ENCODE measurements at regions not wholly inside any gene's neighbourhood (a gene's known extent, or its start where the extent isn't known, plus 50 kb on each side); places are given as distances from the start of the nearest gene placed in this dataset.
A peak's percentile ranks its signal among the peaks of the same experiment; 100 is the strongest.

- BruUV-seq (replicated peaks) = no TSS peak
- POLR2A ChIA-PET (ENCODE audit: unreplicated experiment) = no interaction called here
Observed at GRCh38 chr16:75938818-75939217, 212.5 kb upstream of the CPHXL start.

More at GRCh38 chr16:75938818-75939217, 212.5 kb upstream of the CPHXL start:
- no CpG with 5 or more reads among the region's 8 CpGs for WGBS, 2 experiments (ENCODE audit: extremely low coverage in 2 of 2, insufficient read length in 1 of 2)
- Histone ChIP-seq H2BK5ac (ENCODE audit: low read depth, low read length, poor library complexity, severe bottlenecking) (no peak overlapping the region), H4K5ac (ENCODE audit: low read depth, low read length) (no peak overlapping the region), H3K56ac (ENCODE audit: extremely low read depth, insufficient read depth, low read length) (no peak overlapping the region), H2AFZ (replicated peaks; ENCODE audit: low read length, poor library complexity) (peak overlapping the region; percentile 76), H2BK20ac (ENCODE audit: low read depth, low read length) (peak overlapping the region; percentile 95), H3K4me1 (ENCODE audit: control insufficient read depth, insufficient read depth, low read length) (no peaks in the 10 kb centered on the region; the same call in 1 of the 2 replicates), H2BK15ac (ENCODE audit: low read depth, low read length) (peak overlapping the region; percentile 83; the same call in 1 of the 3 replicates), H2AK9ac (replicated peaks; ENCODE audit: low read depth, low read length, poor library complexity) (peak overlapping the region; percentile 45), H4K8ac (ENCODE audit: low read depth in 2 of 2, low read length in 2 of 2) (peak overlapping the region; percentile 4 to 34; a peak in 2 of 4 replicates), H2AK5ac (ENCODE audit: low read depth, low read length) (no peak overlapping the region), H3K9ac (ENCODE audit: low read depth, low read length) (no peak overlapping the region; the same call in 1 of the 2 replicates), H4K91ac (ENCODE audit: insufficient read depth, low read depth, low read length) (peak overlapping the region; percentile 44), H3K9me1 (ENCODE audit: insufficient read depth, low read length) (no peaks in the 10 kb centered on the region), H2BK120ac (ENCODE audit: low read depth, low read length) (peak overlapping the region; percentile 85), H3K14ac (replicated peaks; ENCODE audit: low read depth, low read length) (peak overlapping the region; percentile 69; the same call in 1 of the 2 replicates), H3K4me2 (ENCODE audit: low read depth, low read length) (no peak overlapping the region), H3K23ac (ENCODE audit: low read depth, low read length) (no peak overlapping the region), H3K27ac (ENCODE audit: insufficient read depth, low read length) (no peak overlapping the region), H3K9me3 (ENCODE audit: control insufficient read depth, insufficient read depth, low read length) (no peaks in the 10 kb centered on the region), H4K20me1 (ENCODE audit: insufficient read depth, low read length) (no peaks in the 10 kb centered on the region), H3K4ac (ENCODE audit: low read depth, low read length) (peak overlapping the region; percentile 42), H3K4me3 (ENCODE audit: insufficient read depth, low read depth, low read length) (no peak overlapping the region), H3K27me3 (ENCODE audit: control insufficient read depth, insufficient read depth, low read length) (no peaks in the 10 kb centered on the region), H3K79me1 (ENCODE audit: low read depth in 1 of 2, low read length in 2 of 2) (no peaks in the 10 kb centered on the region), H3K36me3 (ENCODE audit: control insufficient read depth, insufficient read depth, low read length) (no peaks in the 10 kb centered on the region), H3K18ac (ENCODE audit: low read depth, low read length) (peak overlapping the region; percentile 36; the same call in 1 of the 2 replicates)
- ATAC-seq (ENCODE audit: low read depth) = peak; percentile 44; the same call in 1 of the 2 replicates
- dilution Hi-C loops (cut with HindIII; ENCODE audit: low sequenced_read_pairs, unreplicated experiment) = no loop called here
- no peak for TF ChIP-seq MAZ (IDR thresholded peaks at IDR 0.05; ENCODE audit: borderline replicate concordance, low read depth, low read length)
- TF ChIP-seq, protein P1, sequence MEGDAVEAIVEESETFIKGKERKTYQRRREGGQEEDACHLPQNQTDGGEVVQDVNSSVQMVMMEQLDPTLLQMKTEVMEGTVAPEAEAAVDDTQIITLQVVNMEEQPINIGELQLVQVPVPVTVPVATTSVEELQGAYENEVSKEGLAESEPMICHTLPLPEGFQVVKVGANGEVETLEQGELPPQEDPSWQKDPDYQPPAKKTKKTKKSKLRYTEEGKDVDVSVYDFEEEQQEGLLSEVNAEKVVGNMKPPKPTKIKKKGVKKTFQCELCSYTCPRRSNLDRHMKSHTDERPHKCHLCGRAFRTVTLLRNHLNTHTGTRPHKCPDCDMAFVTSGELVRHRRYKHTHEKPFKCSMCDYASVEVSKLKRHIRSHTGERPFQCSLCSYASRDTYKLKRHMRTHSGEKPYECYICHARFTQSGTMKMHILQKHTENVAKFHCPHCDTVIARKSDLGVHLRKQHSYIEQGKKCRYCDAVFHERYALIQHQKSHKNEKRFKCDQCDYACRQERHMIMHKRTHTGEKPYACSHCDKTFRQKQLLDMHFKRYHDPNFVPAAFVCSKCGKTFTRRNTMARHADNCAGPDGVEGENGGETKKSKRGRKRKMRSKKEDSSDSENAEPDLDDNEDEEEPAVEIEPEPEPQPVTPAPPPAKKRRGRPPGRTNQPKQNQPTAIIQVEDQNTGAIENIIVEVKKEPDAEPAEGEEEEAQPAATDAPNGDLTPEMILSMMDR (conservative IDR thresholded peaks at IDR 0.05; ENCODE audit: low read depth, low read length) = no peak
- no peak for TF ChIP-seq SMC3 (IDR thresholded peaks at IDR 0.05; ENCODE audit: low read depth, low read length)
- no peak for TF ChIP-seq RCOR1 (IDR thresholded peaks at IDR 0.05; ENCODE audit: insufficient replicate concordance, low read length)
- no peak for TF ChIP-seq BHLHE40 (IDR thresholded peaks at IDR 0.05; ENCODE audit: low read depth, low read length)
- no peak for TF ChIP-seq RFX5 (IDR thresholded peaks at IDR 0.05; ENCODE audit: low read depth, low read length)
- no peak for TF ChIP-seq CEBPB (IDR thresholded peaks at IDR 0.05; ENCODE audit: low read depth, low read length)
- no peak for TF ChIP-seq POLR2A (IDR thresholded peaks at IDR 0.05; ENCODE audit: low read depth, low read length)
- TF ChIP-seq CHD1 (IDR thresholded peaks at IDR 0.05; ENCODE audit: low read depth, low read length) = no peak
- in situ Hi-C loops (cut with MboI; ENCODE audit: low sequenced_read_pairs) = no loop called here
- intact Hi-C loops (cut with micrococcal nuclease) = no loop called here
- DNase-seq = peak; percentile 67
- CTCF ChIA-PET = no interaction called here

Measured in IMR-90 (cell line).